H9 (cell line): ENCODE measurements at regions not wholly inside any gene's neighbourhood (a gene's known extent, or its start where the extent isn't known, plus 50 kb on each side); places are given as distances from the start of the nearest gene placed in this dataset.

Experiments used
- DNase-seq: peaks from one replicate; pipeline ENCODE4 v3.0.0-alpha.2; 2017
- H2AFZ ChIP-seq: one replicate; pipeline ENCODE4 v1.6.1; 2013; ENCODE audit warnings: mild to moderate bottlenecking, low read length, control low read depth, moderate library complexity
- H2AK5ac ChIP-seq: 2 replicates; pipeline ENCODE4 v1.6.1; 2013; ENCODE audit warnings: low read length, control low read depth, mixed read lengths; ENCODE audit not compliant: insufficient read length
- H2BK120ac ChIP-seq: one replicate; pipeline ENCODE4 v1.6.1; 2013; ENCODE audit warnings: low read depth, mild to moderate bottlenecking, low read length, control low read depth, inconsistent platforms; ENCODE audit not compliant: poor library complexity, severe bottlenecking
- H2BK12ac ChIP-seq: 2 replicates; pipeline ENCODE4 v1.6.1; 2013; ENCODE audit warnings: low read length, control low read depth, mixed read lengths, low read depth; ENCODE audit not compliant: insufficient read length
- H2BK15ac ChIP-seq: 2 replicates; pipeline ENCODE4 v1.6.1; 2013; ENCODE audit warnings: low read depth, low read length, control low read depth
- H2BK20ac ChIP-seq: one replicate; pipeline ENCODE4 v1.6.1; 2013; ENCODE audit warnings: low read depth, mild to moderate bottlenecking, low read length, control low read depth, inconsistent platforms; ENCODE audit not compliant: poor library complexity, severe bottlenecking
- H2BK5ac ChIP-seq: 2 replicates; pipeline ENCODE4 v1.6.1; 2013; ENCODE audit warnings: low read length, control low read depth, mixed read lengths; ENCODE audit not compliant: insufficient read length
- H3K14ac ChIP-seq: 2 replicates; pipeline ENCODE4 v1.6.1; 2013; ENCODE audit warnings: low read length, control low read depth; ENCODE audit not compliant: insufficient read depth
- H3K18ac ChIP-seq: 2 replicates; pipeline ENCODE4 v1.6.1; 2013; ENCODE audit warnings: low read depth, mild to moderate bottlenecking, mixed read lengths, low read length, control low read depth; ENCODE audit not compliant: insufficient read length
- H3K23ac ChIP-seq: 2 replicates; pipeline ENCODE4 v1.6.1; 2013; ENCODE audit warnings: low read length, control low read depth, mixed read lengths, low read depth; ENCODE audit not compliant: insufficient read length
- H3K23me2 ChIP-seq: 2 replicates; pipeline ENCODE4 v1.6.1; 2013; ENCODE audit warnings: low read depth, mild to moderate bottlenecking, mixed read lengths, low read length, control low read depth; ENCODE audit not compliant: insufficient read length, poor library complexity, severe bottlenecking
- H3K27ac ChIP-seq: 2 replicates; pipeline ENCODE4 v1.5.1; 2013; ENCODE audit warnings: low read length, control low read depth, mixed read lengths, low read depth; ENCODE audit not compliant: insufficient read length
- H3K27me3 ChIP-seq: 2 replicates; pipeline ENCODE4 v1.6.1; 2013; ENCODE audit warnings: low read length, control low read depth, inconsistent platforms; ENCODE audit not compliant: insufficient read depth
- H3K4ac ChIP-seq: 2 replicates; pipeline ENCODE4 v1.6.1; 2013; ENCODE audit warnings: low read depth, mild to moderate bottlenecking, control low read depth, inconsistent platforms, low read length, moderate library complexity
- H3K4me1 ChIP-seq: 2 replicates; pipeline ENCODE4 v1.6.1; 2013; ENCODE audit warnings: low read length, control low read depth, inconsistent platforms; ENCODE audit not compliant: insufficient read depth
- H3K4me2 ChIP-seq: 2 replicates; pipeline ENCODE4 v1.6.1; 2013; ENCODE audit warnings: low read length, control low read depth, mixed read lengths; ENCODE audit not compliant: insufficient read length, insufficient read depth
- H3K56ac ChIP-seq: 2 replicates; pipeline ENCODE4 v1.6.1; 2013; ENCODE audit warnings: low read depth, mild to moderate bottlenecking, mixed read lengths, low read length, control low read depth; ENCODE audit not compliant: insufficient read length
- H3K79me1 ChIP-seq: 2 replicates; pipeline ENCODE4 v1.6.1; 2013; ENCODE audit warnings: low read depth, mild to moderate bottlenecking, moderate library complexity, low read length, control low read depth, inconsistent platforms; ENCODE audit not compliant: insufficient read depth, poor library complexity, severe bottlenecking
- H3K79me2 ChIP-seq: 2 replicates; pipeline ENCODE4 v1.6.1; 2013; ENCODE audit warnings: low read length, control low read depth, inconsistent platforms; ENCODE audit not compliant: insufficient read depth
- H3K9ac ChIP-seq: 2 replicates; pipeline ENCODE4 v1.6.1; 2013; ENCODE audit warnings: low read length, control low read depth, mixed read lengths; ENCODE audit not compliant: insufficient read length; ENCODE audit errors: extremely low read depth
- H3K9me3 ChIP-seq: one replicate; pipeline ENCODE4 v1.6.1; 2013; ENCODE audit warnings: low read depth, low read length, inconsistent platforms; ENCODE audit not compliant: control insufficient read depth
- H3T11ph ChIP-seq: one replicate; pipeline ENCODE4 v1.6.1; 2013; ENCODE audit warnings: mild to moderate bottlenecking, low read length, control low read depth, inconsistent platforms
- H4K20me1 ChIP-seq: one replicate; pipeline ENCODE4 v1.6.1; 2013; ENCODE audit not compliant: control insufficient read depth, insufficient read length, insufficient read depth
- H4K5ac ChIP-seq: 2 replicates; pipeline ENCODE4 v1.6.1; 2013; ENCODE audit warnings: low read depth, mild to moderate bottlenecking, mixed read lengths, low read length, control low read depth; ENCODE audit not compliant: insufficient read length
- H4K8ac ChIP-seq: replicated peaks from 2 replicates; pipeline ENCODE4 v1.6.1; 2013; ENCODE audit warnings: low read length, control low read depth, mixed read lengths, low read depth; ENCODE audit not compliant: insufficient read length
- H4K91ac ChIP-seq: 2 replicates; pipeline ENCODE4 v1.6.1; 2013; ENCODE audit warnings: low read depth, mild to moderate bottlenecking, moderate library complexity, mixed read lengths, low read length, control low read depth; ENCODE audit not compliant: insufficient read length
- H3K27ac Mint-ChIP-seq, 3 experiments: 2 replicates in 2 of 3; 3 replicates in 1 of 3; pipeline ENCODE4 v1.8.0; 2020 to 2021; ENCODE audit warnings: mixed read lengths in 3 of 3, mild to moderate bottlenecking in 1 of 3, moderate library complexity in 1 of 3
- H3K27me3 Mint-ChIP-seq: 2 replicates; pipeline ENCODE4 v1.8.0; 2021; ENCODE audit warnings: low read depth, mild to moderate bottlenecking, moderate library complexity, mixed read lengths
- H3K36me3 Mint-ChIP-seq, 3 experiments: 2 replicates in 2 of 3; 3 replicates in 1 of 3; pipeline ENCODE4 v1.8.0; 2020 to 2021; ENCODE audit warnings: low read depth in 3 of 3, mixed read lengths in 3 of 3; ENCODE audit not compliant: insufficient read depth in 1 of 3
- H3K4me1 Mint-ChIP-seq, 2 experiments: 2 replicates each; pipeline ENCODE4 v1.8.0; 2020; ENCODE audit warnings: mixed read lengths in 2 of 2
- H3K4me3 Mint-ChIP-seq, 2 experiments: 2 replicates in 1 of 2; 3 replicates in 1 of 2; pipeline ENCODE4 v1.8.0; 2020 to 2021; ENCODE audit warnings: mild to moderate bottlenecking in 2 of 2, mixed read lengths in 2 of 2, moderate library complexity in 1 of 2
- H3K9me3 Mint-ChIP-seq, 2 experiments: 2 replicates in 1 of 2; 3 replicates in 1 of 2; pipeline ENCODE4 v1.8.0; 2020; ENCODE audit warnings: mild to moderate bottlenecking in 2 of 2, mixed read lengths in 2 of 2, moderate library complexity in 1 of 2
- WGBS: extraction: QIAGEN DNeasy Blood & Tissue Kit; methylation state at CpG from one replicate; pipeline ENCODE4 v1.1.7; 2013; ENCODE audit warnings: missing lambda C conversion rate, low lambda C conversion rate, mixed read lengths; ENCODE audit not compliant: insufficient read length; ENCODE audit errors: extremely low coverage; 5-methylcytosine and 5-hydroxymethylcytosine counted together
- TF ChIP-seq, protein P1 (sequence below): fragments of 200-600 bp; sonication (generic); conservative IDR thresholded peaks from 3 replicates; pipeline ENCODE4 v1.8.0; 2021; ENCODE audit warnings: antibody characterized with exemption, mild to moderate bottlenecking

DNA sequence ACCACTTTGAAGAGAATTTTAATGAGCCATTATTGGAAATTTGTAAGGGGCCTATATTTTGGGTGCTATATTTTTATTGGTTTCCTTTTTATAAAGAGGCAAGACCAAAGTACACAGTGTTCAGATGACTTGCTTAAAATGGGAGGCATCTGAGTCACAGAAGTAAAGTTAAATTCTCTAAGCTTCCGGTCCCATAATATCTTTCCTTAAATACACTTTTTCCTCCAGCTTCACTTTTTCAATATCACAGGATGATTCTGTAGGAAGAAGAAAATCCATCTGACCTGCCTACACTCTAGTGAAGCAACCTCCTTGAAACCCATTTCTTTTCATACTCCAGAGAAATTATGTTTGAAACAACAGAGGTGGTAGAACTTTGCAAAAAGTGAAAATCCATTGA is 274.0 kb downstream of the PIK3R1 start:
- WGBS, result no CpG with 5 or more reads among the region's 1 CpG
- no peak overlapping the region for H2BK15ac ChIP-seq
- H4K8ac ChIP-seq, result no peak overlapping the region
- no peak overlapping the region for H2AFZ ChIP-seq
- H3K79me2 ChIP-seq, result no peaks in the 10 kb centered on the region
- no peak overlapping the region for H4K5ac ChIP-seq
- no peak overlapping the region for H2BK5ac ChIP-seq
- H4K91ac ChIP-seq, result no peak overlapping the region
- H4K20me1 ChIP-seq, result no peaks in the 10 kb centered on the region
- H3K18ac ChIP-seq, result no peak overlapping the region
- H3K79me1 ChIP-seq, result no peaks in the 10 kb centered on the region
- no peak overlapping the region for H2BK12ac ChIP-seq
- Mint-ChIP-seq H3K27me3 (no peaks in the 10 kb centered on the region), H3K27ac (no peak overlapping the region), H3K4me1 (peaks cover 13 to 15% of the 10 kb centered on the region in 2 experiments), H3K4me3 (no peak overlapping the region), H3K9me3 (peaks cover 13 to 23% of the 10 kb centered on the region in 2 experiments; a peak in 4 of 5 replicates), H3K36me3 (peaks cover 7 to 27% (median 13%) of the 10 kb centered on the region in 3 experiments)
- no peak overlapping the region for H3K9ac ChIP-seq
- TF ChIP-seq, protein P1, sequence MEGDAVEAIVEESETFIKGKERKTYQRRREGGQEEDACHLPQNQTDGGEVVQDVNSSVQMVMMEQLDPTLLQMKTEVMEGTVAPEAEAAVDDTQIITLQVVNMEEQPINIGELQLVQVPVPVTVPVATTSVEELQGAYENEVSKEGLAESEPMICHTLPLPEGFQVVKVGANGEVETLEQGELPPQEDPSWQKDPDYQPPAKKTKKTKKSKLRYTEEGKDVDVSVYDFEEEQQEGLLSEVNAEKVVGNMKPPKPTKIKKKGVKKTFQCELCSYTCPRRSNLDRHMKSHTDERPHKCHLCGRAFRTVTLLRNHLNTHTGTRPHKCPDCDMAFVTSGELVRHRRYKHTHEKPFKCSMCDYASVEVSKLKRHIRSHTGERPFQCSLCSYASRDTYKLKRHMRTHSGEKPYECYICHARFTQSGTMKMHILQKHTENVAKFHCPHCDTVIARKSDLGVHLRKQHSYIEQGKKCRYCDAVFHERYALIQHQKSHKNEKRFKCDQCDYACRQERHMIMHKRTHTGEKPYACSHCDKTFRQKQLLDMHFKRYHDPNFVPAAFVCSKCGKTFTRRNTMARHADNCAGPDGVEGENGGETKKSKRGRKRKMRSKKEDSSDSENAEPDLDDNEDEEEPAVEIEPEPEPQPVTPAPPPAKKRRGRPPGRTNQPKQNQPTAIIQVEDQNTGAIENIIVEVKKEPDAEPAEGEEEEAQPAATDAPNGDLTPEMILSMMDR, result no peak
- H3K27ac ChIP-seq, result no peak overlapping the region
- no peaks in the 10 kb centered on the region for H3K4me1 ChIP-seq
- H3K23ac ChIP-seq, result no peak overlapping the region
- H3K56ac ChIP-seq, result no peak overlapping the region
- no peaks in the 10 kb centered on the region for H3K23me2 ChIP-seq
- no peak overlapping the region for H3K14ac ChIP-seq
- H3K4me2 ChIP-seq, result no peak overlapping the region
- no peak overlapping the region for H3K4ac ChIP-seq
- H3K27me3 ChIP-seq, result no peaks in the 10 kb centered on the region
- H3K9me3 ChIP-seq, result no peaks in the 10 kb centered on the region
- H2AK5ac ChIP-seq, result no peak overlapping the region
- DNase-seq, result no peak
- H2BK20ac ChIP-seq, result no peak overlapping the region
- H2BK120ac ChIP-seq, result no peak overlapping the region
- no peak overlapping the region for H3T11ph ChIP-seq
